GM18909 (cell line): ENCODE measurements at regions not wholly inside any gene's neighbourhood (a gene's known extent, or its start where the extent isn't known, plus 50 kb on each side); places are given as distances from the start of the nearest gene placed in this dataset.

Experiments
- ATAC-seq: cut with Tn5 transposase; IDR thresholded peaks from one replicate; pipeline ENCODE4 v1.9.1; 2021; ENCODE audit warnings: mild to moderate bottlenecking; ENCODE audit not compliant: unreplicated experiment, poor library complexity

GRCh38 chr15:93311620-93312019, 222.6 kb upstream of the RGMA start:
- no peak for ATAC-seq

- no peak for ATAC-seq
These were observed 219.1 kb upstream of the RGMA start for GRCh38 chr15:93308026-93308690.

- no peak for ATAC-seq
These were observed 218.5 kb upstream of the RGMA start for GRCh38 chr15:93307513-93307912.

- ATAC-seq, result no peak
These were observed 216.3 kb upstream of the RGMA start for GRCh38 chr15:93305306-93305705.

- no peak for ATAC-seq
These were observed 213.2 kb upstream of the RGMA start for GRCh38 chr15:93302080-93302765.

- no peak for ATAC-seq
These were observed 211.8 kb upstream of the RGMA start for GRCh38 chr15:93300796-93301195.

- ATAC-seq, result no peak
These were observed 210.7 kb upstream of the RGMA start for GRCh38 chr15:93299675-93300074.

GRCh38 chr15:93298901-93299300, 209.9 kb upstream of the RGMA start:
- ATAC-seq, result no peak

- no peak for ATAC-seq
These were observed 207.9 kb upstream of the RGMA start for GRCh38 chr15:93296759-93297500.

GRCh38 chr15:93294896-93295295, 205.9 kb upstream of the RGMA start:
- ATAC-seq, result no peak

- no peak for ATAC-seq
These were observed 205.1 kb upstream of the RGMA start for GRCh38 chr15:93294066-93294465.

GRCh38 chr15:93291380-93291779, 202.4 kb upstream of the RGMA start:
- ATAC-seq, result no peak

GRCh38 chr15:93290618-93290946, 201.6 kb upstream of the RGMA start:
- ATAC-seq, result no peak

- no peak for ATAC-seq
These were observed 201.1 kb upstream of the RGMA start for GRCh38 chr15:93289941-93290617.

GRCh38 chr15:93288728-93289294, 199.8 kb upstream of the RGMA start:
- no peak for ATAC-seq

GRCh38 chr15:93286446-93286845, 197.4 kb upstream of the RGMA start:
- no peak for ATAC-seq

- no peak for ATAC-seq
These were observed 194.8 kb upstream of the RGMA start for GRCh38 chr15:93283854-93284253.

GRCh38 chr15:93282808-93283207, 193.8 kb upstream of the RGMA start:
- no peak for ATAC-seq

- no peak for ATAC-seq
These were observed 189.8 kb upstream of the RGMA start for GRCh38 chr15:93278783-93279182.

GRCh38 chr15:93278006-93278405, 189.0 kb upstream of the RGMA start:
- ATAC-seq, result no peak

- no peak for ATAC-seq
These were observed 185.2 kb upstream of the RGMA start for GRCh38 chr15:93274257-93274656.
